LoVo (cell line): ENCODE measurements at regions not wholly inside any gene's neighbourhood (a gene's known extent, or its start where the extent isn't known, plus 50 kb on each side); places are given as distances from the start of the nearest gene placed in this dataset.
"Not testable (repeated sequence)": the region's sequence is repeated elsewhere in the genome, so short reads cannot be mapped to it uniquely, and the experiment has no call there.

ENCODE experiments used
- DNase-seq: peaks from one replicate; pipeline ENCODE4 v3.0.0-alpha.2; 2016; ENCODE audit warnings: low spot score

DNA sequence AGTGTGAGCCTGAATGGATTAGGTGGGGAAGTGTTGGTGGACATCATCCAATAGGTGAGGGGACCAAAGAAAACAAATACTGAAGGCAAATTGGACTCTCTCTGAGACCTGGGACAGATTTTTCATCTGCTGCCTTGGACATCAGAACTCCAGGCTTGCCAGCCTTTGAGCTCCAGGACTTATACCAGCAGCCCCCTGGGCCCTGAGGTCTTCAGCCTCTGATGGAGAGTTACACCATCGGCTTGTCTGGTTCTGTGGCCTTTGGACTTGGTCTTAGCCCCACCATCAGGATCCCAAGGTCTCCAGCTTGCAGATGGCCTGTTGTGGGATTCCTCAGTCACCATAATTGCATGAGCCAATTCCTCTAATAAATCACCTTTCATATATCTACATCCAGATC, 80.8 kb upstream of the SLC8A3 start:
- DNase-seq: no peak

DNA sequence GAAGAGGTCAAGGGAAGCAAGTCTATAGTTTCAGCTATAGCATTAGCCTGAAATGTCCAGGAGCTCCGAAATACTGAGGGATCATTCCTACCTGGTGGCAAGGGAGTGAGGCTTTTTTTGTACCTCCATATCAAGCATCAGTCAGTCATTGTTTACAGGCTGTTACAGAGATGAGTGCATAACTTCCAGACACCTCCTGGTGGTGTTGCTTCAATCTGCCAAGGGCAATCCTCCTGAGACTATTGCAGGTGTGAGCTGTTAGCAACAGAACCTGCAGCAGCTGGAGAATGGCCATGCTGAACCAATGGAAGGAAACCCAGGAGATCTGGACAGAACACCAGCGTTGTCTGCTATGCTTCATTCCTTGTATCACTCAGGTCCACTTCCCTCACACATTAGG, 80.0 kb upstream of the SLC8A3 start:
- DNase-seq: no peak

DNA sequence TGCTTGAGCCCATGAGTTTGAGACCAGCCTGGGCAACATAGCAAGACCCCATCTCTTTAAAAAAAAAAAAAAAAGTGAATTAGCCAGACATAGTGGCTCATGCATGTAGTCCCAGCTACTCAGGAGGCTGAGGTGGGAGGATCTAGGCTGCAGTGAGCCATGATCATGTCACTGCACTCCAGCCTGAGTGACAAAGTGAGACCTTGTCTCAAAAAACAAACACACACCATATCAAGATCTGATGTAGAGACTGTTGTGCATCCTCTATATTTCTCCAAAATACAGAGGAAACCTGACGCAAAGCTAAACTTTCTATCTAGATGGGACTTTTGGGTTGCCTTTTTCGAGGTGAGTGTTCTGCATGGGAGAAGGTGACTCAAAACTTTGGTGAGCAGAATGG, 77.4 kb upstream of the SLC8A3 start:
- DNase-seq: no peak

DNA sequence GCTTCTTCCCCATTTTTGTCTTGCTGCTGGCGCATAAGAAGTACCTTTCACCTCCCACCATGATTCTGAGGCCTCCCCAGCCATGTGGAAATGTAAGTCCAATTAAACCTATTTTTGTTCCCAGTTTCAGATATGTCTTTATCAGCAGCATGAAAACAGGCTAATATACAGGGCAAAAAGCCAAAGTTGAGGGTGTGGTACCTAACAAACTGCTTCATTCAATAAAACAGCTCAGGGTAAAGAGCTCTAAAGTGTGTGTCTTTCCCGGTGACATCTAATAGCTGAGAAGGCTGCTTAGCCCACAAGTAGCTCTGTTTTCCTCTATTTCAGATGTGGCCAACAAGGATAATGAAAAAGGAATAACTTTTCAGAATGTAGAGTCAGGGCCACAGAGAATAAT, 76.7 kb upstream of the SLC8A3 start:
- DNase-seq: peak; percentile 5

DNA sequence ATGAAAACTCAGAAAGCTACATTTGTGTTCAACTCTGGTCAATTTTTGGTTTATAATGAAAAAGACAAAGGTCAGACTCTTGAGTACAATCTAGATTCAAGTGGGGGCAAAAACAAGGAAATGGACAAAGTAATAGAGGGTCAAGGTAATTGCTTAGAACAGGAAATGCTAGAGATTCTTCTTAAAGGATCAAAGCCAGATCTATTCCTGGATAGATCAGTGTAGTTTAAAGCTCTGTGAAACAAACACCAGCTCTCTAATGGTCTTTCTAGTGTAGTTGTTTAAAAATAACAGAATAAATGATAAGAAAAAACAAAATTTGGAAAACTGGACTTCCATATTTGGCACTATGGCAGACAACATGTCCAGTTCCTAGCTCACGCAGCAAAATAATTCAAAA, 70.7 kb upstream of the SLC8A3 start:
- no peak for DNase-seq

DNA sequence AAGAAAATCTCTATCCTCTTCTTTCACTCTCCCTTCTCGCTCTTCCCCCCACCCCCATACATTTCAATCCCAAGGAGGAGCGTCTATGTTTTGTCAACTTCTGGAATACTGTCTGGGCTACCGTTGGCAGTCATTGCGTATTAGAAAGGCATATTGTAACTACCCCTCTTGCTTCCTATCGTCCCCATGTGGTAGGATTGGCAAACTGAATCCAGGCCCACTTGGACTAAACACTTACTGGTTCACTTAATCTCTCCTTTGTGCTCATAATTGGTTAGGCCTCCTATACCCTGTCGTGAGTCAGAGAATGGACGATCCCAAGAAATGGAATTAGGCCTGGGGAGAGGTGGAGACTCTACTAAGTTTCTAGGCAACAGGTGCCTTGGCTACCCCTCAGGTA, 68.8 kb upstream of the SLC8A3 start:
- DNase-seq: no peak

DNA sequence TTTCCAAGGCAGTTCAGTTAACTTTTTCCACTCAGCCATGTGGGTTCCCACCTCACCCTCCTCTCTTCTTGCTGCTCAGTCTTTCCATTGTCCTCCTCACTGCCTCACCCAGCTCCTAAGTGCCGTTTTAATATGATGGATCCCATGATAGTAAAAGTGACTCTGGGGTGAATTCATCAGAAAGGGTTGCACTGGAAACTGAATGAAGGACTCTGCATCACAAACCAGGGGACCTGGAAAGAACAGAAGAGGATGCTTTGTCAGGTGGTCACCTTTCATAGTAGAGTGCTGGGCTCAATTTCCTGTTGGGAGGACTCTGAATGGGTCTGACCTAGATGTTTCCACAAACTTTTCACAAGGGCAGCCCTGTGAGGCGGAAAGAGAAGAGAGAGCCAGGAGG, 67.8 kb upstream of the SLC8A3 start:
- no peak for DNase-seq

DNA sequence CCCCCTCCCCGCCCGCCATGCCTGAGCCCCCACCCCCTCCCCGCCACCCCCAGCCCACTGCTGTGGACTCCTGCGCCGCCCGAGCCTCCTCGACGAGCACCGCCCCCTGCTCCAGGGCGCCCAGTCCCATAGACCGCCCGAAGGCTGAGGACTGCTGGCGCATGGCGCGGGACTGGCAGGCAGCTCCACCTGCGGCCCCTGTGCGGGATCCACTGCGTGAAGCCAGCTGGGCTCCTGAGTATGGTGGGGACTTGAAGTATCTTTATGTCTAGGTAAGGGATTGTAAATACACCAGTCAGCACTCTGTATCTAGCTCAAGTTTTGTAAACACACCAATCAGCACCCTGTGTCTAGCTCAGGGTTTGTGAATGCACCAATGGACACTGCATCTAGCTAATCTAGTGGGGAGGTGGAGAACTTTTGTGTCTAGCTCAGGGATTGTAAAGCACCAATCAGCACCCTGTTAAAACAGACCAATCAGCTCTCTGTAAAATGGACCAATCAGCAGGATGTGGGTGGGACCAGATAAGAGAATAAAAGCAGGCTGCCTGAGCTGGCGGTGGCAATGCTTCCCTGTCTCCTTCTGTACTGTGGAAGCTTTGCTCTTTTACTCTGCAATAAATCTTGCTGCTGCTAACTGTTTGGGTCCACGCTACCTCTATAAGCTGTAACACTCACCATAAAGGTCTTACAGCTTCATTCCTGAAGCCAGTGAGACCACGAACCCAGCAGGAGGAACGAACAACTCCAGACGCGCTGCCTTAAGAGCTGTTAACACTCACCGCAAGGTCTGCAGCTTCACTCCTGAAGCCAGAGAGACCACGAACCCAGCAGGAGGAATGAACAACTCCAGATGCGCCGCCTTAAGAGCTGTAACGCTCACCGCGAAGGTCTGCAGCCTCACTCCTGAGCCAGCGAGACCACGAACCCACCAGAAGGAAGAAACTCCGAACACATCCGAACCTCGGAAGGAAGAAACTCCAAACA, 66.6 kb upstream of the SLC8A3 start:
- peak; percentile 14 for DNase-seq

DNA sequence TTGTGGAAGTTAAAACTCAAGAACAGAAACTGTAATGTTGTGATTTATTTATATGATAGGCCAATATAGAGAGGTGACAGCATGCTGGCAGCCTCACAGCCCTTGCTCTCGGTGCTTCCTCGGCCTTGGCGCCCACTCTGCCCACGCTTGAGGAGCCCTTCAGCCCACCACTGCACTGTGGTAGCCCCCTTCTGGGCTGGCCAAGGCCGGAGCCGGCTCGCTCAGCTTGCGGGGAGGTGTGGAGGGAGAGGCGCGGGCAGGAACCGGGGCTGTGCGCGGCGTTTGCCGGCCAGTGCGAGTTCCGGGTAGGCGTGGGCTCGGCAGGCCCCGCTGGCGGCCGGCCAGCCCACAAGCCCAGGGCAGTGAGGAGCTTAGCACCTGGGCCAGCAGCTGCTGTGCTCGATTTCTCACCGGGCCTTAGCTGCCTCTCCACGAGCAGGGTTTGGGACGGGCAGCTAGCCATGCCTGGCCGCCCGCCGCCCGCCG, 65.8 kb upstream of the SLC8A3 start:
- DNase-seq: peak; percentile 77

DNA sequence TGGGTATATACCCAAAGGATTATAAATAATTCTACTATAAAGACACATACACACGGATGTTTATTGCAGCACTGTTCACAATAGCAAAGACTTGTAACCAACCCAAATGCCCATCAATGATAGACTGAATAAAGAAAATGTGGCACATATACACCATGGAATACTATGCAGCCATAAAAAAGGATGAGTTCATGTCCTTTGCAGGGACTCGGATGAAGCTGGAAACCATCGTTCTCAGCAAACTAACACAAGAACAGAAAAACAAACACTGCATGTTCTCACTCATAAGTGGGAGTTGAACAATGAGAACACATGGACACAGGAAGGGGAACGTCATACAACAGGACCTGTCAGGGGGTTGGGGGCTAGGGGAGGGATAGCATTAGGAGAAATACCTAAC, 64.8 kb upstream of the SLC8A3 start:
- not testable (repeated sequence) for DNase-seq

DNA sequence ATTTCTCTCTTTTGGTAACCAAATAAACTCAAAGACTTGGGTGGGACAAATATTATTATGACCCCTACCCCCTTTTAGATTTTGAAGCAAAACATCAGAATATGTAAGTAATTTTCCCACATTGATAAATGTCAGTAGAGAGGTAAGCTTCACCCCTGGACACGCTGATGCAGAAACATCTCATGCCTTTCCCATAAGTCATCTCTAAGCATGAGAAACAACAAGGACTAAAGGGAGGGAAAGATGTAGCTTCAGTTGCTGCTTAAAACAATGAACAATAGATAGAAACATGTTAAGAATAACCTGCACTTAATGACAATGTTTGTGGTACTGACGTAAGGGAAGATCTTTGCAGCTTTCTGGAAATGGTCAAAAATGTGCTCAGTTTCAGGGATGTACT, 56.3 kb upstream of the SLC8A3 start:
- no peak for DNase-seq

DNA sequence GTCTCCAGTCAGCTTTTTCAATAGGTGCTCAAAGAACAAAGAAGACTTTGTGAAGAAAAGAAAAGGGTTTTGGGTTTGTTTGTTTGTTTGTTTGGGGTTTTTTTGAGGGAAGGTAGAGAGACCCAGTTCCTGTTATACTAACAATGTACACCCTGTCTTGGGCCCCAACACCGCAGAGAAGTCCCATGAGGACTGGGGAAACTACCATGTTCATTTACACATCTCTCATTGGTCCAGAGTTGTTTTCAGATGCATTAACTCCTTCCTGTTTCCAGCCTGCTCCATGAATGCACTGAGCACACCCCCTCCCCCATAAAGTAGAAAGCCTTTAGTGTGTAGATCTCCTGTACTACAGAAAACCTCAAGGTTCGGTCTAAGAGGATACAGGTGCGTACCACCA, 51.1 kb upstream of the SLC8A3 start:
- DNase-seq: no peak

DNA sequence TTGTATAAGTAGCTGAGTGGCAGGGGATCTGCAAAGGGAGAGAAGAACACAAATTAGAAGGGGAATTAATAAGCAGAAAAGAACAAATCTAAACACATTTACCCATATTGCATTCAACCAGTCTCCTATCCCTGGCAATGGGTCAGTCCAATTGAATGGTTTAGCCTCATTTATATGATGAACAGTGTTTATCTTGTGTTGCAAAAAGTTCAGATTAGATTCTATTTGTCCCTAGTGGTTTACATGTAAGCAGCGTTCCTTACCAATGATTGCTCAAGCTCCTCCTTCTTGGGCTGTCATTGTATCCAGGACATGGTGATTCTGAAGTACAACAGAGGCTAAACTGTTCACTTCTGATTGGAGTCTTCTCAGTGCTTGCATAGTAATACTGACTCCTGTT, 49.9 kb upstream of the SLC8A3 start:
- not testable (repeated sequence) for DNase-seq
